ENCODE measurements at regions not wholly inside any gene's neighbourhood (a gene's known extent, or its start where the extent isn't known, plus 50 kb on each side); places are given as distances from the start of the nearest gene placed in this dataset.
A peak's percentile ranks its signal among the peaks of the same experiment; 100 is the strongest.

- CTCF ChIA-PET (ENCODE audit: partially characterized antibody): interaction anchor here (0.7 to 2.4 kb wide), 42 partner anchors 10 to 312 kb away, joined by 3 to 24 read pairs (median 4); no protein-coding TSS in a partner anchor
- H3K4ac ChIP-seq (replicated peaks; ENCODE audit: insufficient read length, low read depth, low read length): no peak overlapping the region
- H3K79me2 ChIP-seq (ENCODE audit: control insufficient read depth in 1 of 2, insufficient read depth in 2 of 2, low read length in 2 of 2): peaks cover 0 to 9% of the 10 kb centered on the region in 2 experiments; a peak in 2 of 4 replicates
- no peak for TF ChIP-seq JUN (IDR thresholded peaks at IDR 0.05; ENCODE audit: low read depth, low read length)
- no peak for TF ChIP-seq TAF1 (IDR thresholded peaks at IDR 0.05; ENCODE audit: low read depth, low read length)
- TF ChIP-seq, protein P1, sequence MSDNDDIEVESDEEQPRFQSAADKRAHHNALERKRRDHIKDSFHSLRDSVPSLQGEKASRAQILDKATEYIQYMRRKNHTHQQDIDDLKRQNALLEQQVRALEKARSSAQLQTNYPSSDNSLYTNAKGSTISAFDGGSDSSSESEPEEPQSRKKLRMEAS (IDR thresholded peaks at IDR 0.05): no peak
- TF ChIP-seq BRCA1 (IDR thresholded peaks at IDR 0.05; ENCODE audit: low read depth, low read length): no peak
- TF ChIP-seq TAF7 (optimal IDR thresholded peaks at IDR 0.05; ENCODE audit: borderline replicate concordance, low read depth, low read length): no peak
- TF ChIP-seq, protein P2, sequence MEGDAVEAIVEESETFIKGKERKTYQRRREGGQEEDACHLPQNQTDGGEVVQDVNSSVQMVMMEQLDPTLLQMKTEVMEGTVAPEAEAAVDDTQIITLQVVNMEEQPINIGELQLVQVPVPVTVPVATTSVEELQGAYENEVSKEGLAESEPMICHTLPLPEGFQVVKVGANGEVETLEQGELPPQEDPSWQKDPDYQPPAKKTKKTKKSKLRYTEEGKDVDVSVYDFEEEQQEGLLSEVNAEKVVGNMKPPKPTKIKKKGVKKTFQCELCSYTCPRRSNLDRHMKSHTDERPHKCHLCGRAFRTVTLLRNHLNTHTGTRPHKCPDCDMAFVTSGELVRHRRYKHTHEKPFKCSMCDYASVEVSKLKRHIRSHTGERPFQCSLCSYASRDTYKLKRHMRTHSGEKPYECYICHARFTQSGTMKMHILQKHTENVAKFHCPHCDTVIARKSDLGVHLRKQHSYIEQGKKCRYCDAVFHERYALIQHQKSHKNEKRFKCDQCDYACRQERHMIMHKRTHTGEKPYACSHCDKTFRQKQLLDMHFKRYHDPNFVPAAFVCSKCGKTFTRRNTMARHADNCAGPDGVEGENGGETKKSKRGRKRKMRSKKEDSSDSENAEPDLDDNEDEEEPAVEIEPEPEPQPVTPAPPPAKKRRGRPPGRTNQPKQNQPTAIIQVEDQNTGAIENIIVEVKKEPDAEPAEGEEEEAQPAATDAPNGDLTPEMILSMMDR (IDR thresholded peaks at IDR 0.05; ENCODE audit: control extremely low read depth in 1 of 3, insufficient read depth in 1 of 3, low read depth in 1 of 3, low read length in 3 of 3): peak; percentile 79 to 92 (median 86)
- TF ChIP-seq SIRT6 (IDR thresholded peaks at IDR 0.05; ENCODE audit: low read length): no peak
- 0 out of 2 replicates have a peak, but pooled peaks have one; percentile 61 for TF ChIP-seq SP4 (IDR thresholded peaks at IDR 0.05; ENCODE audit: low read length)
- TF ChIP-seq RFX5 (IDR thresholded peaks at IDR 0.05; ENCODE audit: borderline replicate concordance, low read depth, low read length): no peak
- TF ChIP-seq EZH2 (IDR thresholded peaks at IDR 0.05; ENCODE audit: low read depth, low read length, severe bottlenecking): no peak
- TF ChIP-seq CBX5 (IDR thresholded peaks at IDR 0.05; ENCODE audit: low read depth, low read length): no peak
These were observed 131.9 kb downstream of the SHANK2 start for GRCh38 chr11:71120471-71120896.

More at GRCh38 chr11:71120471-71120896, 131.9 kb downstream of the SHANK2 start:
- no peak overlapping the region for H3K27ac ChIP-seq (ENCODE audit: low read depth, low read length)
- H3K27me3 ChIP-seq (replicated peaks in 1 of 4; ENCODE audit: control insufficient read depth in 3 of 4, extremely low read depth in 1 of 4, insufficient read depth in 3 of 4, low read length in 3 of 4): no peaks in the 10 kb centered on the region
- H2BK12ac ChIP-seq (ENCODE audit: low read depth, low read length): no peak overlapping the region
- 0 out of 2 replicates have a peak overlapping the region, but pooled peaks have one; percentile 36 for H3K18ac ChIP-seq (ENCODE audit: extremely low read depth, low read length)
- no peak overlapping the region for H2AFZ ChIP-seq (ENCODE audit: low read length)
- H3K4me3 ChIP-seq (ENCODE audit: extremely low read depth in 1 of 4, insufficient read depth in 2 of 4, low read depth in 3 of 4, low read length in 4 of 4): no peak overlapping the region
- H4K5ac ChIP-seq (ENCODE audit: insufficient read length, low read depth, low read length): no peak overlapping the region
- 54% methylated on average over 7 of the region's 7 CpGs; no CpG with 5 or more reads in 1 of the 2 experiments for WGBS, 2 experiments (ENCODE audit: extremely low coverage in 1 of 2, insufficient coverage in 1 of 2, insufficient read length in 1 of 2, insufficient replicate concordance in 2 of 2, low coverage in 1 of 2, low lambda C conversion rate in 2 of 2, missing lambda C conversion rate in 1 of 2)
- FAIRE-seq: peak; percentile 89
- H3K9me3 ChIP-seq (ENCODE audit: insufficient read depth in 2 of 2, low read depth in 1 of 2, low read length in 1 of 2): no peaks in the 10 kb centered on the region
- peaks cover 2 to 4% of the 10 kb centered on the region in 2 experiments for H4K20me1 ChIP-seq (replicated peaks in 1 of 2; ENCODE audit: control insufficient read depth in 1 of 2, insufficient read depth in 2 of 2, low read length in 2 of 2)
- H3K79me1 ChIP-seq (ENCODE audit: low read depth, low read length): no peaks in the 10 kb centered on the region; the same call in none of the 2 replicates
- peak overlapping the region; percentile 46 to 49; a peak in 2 of 4 replicates for H3K4me2 ChIP-seq (ENCODE audit: insufficient read depth in 1 of 2, low read depth in 2 of 2, low read length in 2 of 2)
- H3K4me1 ChIP-seq (replicated peaks in 1 of 4; ENCODE audit: control insufficient read depth in 3 of 4, insufficient read depth in 4 of 4, low read length in 3 of 4): peaks cover 0 to 6% (median 3%) of the 10 kb centered on the region in 4 experiments; a peak in 6 of 7 replicates
- POLR2A ChIA-PET (ENCODE audit: partially characterized antibody): interaction anchor here (0.9 to 1.1 kb wide), 2 partner anchors 127 to 132 kb away, joined by 3 to 10 read pairs; partner anchors contain the start of gene SHANK2
- no peak overlapping the region for H3K14ac ChIP-seq (ENCODE audit: insufficient read length)
- peak; percentile 73 to 78 for DNase-seq (ENCODE audit: low read depth in 1 of 2, low spot score in 2 of 2)
- no peak overlapping the region for H2AK5ac ChIP-seq (ENCODE audit: low read depth, low read length)
- H2BK5ac ChIP-seq (ENCODE audit: low read depth, low read length): no peak overlapping the region
- H2BK15ac ChIP-seq (ENCODE audit: low read length): no peak overlapping the region
- H3K9ac ChIP-seq (replicated peaks in 1 of 4; ENCODE audit: extremely low read depth in 1 of 4, low read depth in 3 of 4, low read length in 3 of 4): no peak overlapping the region
- H2BK120ac ChIP-seq (replicated peaks; ENCODE audit: low read depth, low read length): no peak overlapping the region
- H3K56ac ChIP-seq (replicated peaks; ENCODE audit: insufficient read length, low read depth, low read length): no peak overlapping the region
- H2BK20ac ChIP-seq (ENCODE audit: low read length): no peak overlapping the region
- H3K23me2 ChIP-seq (ENCODE audit: low read depth, low read length): peaks cover 6% of the 10 kb centered on the region; the same call in 1 of the 2 replicates
- H4K91ac ChIP-seq (replicated peaks; ENCODE audit: insufficient read length, low read length): no peak overlapping the region
- H4K8ac ChIP-seq (ENCODE audit: extremely low read depth, insufficient read depth, low read length): no peak overlapping the region
- no peak overlapping the region for H3K23ac ChIP-seq (ENCODE audit: insufficient read length)
- peaks cover 0 to 4% (median 1%) of the 10 kb centered on the region in 4 experiments; a peak in 3 of 8 replicates for H3K36me3 ChIP-seq (ENCODE audit: control insufficient read depth in 2 of 4, insufficient read depth in 4 of 4, low read length in 3 of 4)

All from H1 (cell line).